PFSK-1 (cell line): ENCODE measurements at regions not wholly inside any gene's neighbourhood (a gene's known extent, or its start where the extent isn't known, plus 50 kb on each side); places are given as distances from the start of the nearest gene placed in this dataset.

Source experiments
- FOXP2 ChIP-seq: optimal IDR thresholded peaks from 2 replicates; pipeline ENCODE3; 2011; ENCODE audit warnings: borderline replicate concordance, control low read depth, inconsistent platforms; ENCODE audit not compliant: insufficient read depth; ENCODE audit errors: extremely low read length, extremely low read depth
- POLR2AphosphoS5 ChIP-seq: IDR thresholded peaks from 2 replicates; pipeline ENCODE4 v1.6.1; 2012; ENCODE audit warnings: low read depth, mild to moderate bottlenecking, control low read depth, low read length, moderate library complexity
- REST ChIP-seq, 2 experiments: IDR thresholded peaks; 2 replicates each; pipeline versions ENCODE4 v1.6.1 to v1.8.0; 2011 to 2012; ENCODE audit warnings: low read depth in 2 of 2, low read length in 2 of 2, control low read depth in 1 of 2, inconsistent platforms in 1 of 2, mild to moderate bottlenecking in 1 of 2, moderate library complexity in 1 of 2; ENCODE audit not compliant: insufficient read depth in 1 of 2
- SIN3A ChIP-seq: IDR thresholded peaks from 2 replicates; pipeline ENCODE4 v1.6.1; 2012; ENCODE audit warnings: mild to moderate bottlenecking, low read length, moderate library complexity, borderline replicate concordance; ENCODE audit not compliant: insufficient read depth
- TAF1 ChIP-seq: IDR thresholded peaks from 2 replicates; pipeline ENCODE4 v1.6.1; 2012; ENCODE audit warnings: low read length, control low read depth, borderline replicate concordance; ENCODE audit not compliant: insufficient read depth

GRCh38 chr13:69008499-69008898 lies 1099.1 kb upstream of the ATXN8OS start:
- no peak for TF ChIP-seq POLR2AphosphoS5
- TF ChIP-seq REST (IDR thresholded peaks at IDR 0.05; ENCODE audit: insufficient read depth in 1 of 2, low read depth in 2 of 2, low read length in 2 of 2), result peak in 1 of 2 experiments; percentile 61; a peak in 1 of 4 replicates

GRCh38 chr13:68998056-68998455 lies 1109.6 kb upstream of the ATXN8OS start:
- no peak for TF ChIP-seq POLR2AphosphoS5
- TF ChIP-seq TAF1, result no peak
- TF ChIP-seq SIN3A, result no peak
- TF ChIP-seq FOXP2, result no peak
- no peak for TF ChIP-seq REST (IDR thresholded peaks at IDR 0.05; ENCODE audit: insufficient read depth in 1 of 2, low read depth in 2 of 2, low read length in 2 of 2)

GRCh38 chr13:68996668-68997025 lies 1111.0 kb upstream of the ATXN8OS start:
- TF ChIP-seq SIN3A (no peak), POLR2AphosphoS5 (no peak), FOXP2 (no peak), REST (IDR thresholded peaks at IDR 0.05; ENCODE audit: insufficient read depth in 1 of 2, low read depth in 2 of 2, low read length in 2 of 2) (no peak), TAF1 (no peak)

- no peak for TF ChIP-seq POLR2AphosphoS5
- TF ChIP-seq SIN3A, result no peak
- TF ChIP-seq TAF1, result no peak
Measured at GRCh38 chr13:68995972-68996667, 1111.5 kb upstream of the ATXN8OS start.

DNA sequence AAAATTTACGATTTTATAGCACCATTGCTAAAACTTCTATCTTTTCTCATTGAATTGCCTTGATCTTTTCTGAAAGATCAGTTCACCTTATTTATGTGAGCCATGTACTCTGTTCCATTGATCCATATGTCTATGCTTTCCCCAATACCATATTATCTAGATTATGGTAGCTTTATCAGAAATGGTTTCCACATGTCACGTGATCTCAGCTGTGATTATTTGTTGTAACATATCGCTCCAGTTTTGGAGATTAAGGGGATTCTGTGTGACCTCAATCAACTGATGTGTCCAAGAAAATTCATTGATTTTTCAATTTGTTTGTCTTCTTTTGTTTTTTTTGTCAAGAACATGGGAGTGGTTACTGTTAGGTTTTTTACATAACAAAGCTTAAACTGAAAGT lies 1114.5 kb upstream of the ATXN8OS start:
- TF ChIP-seq POLR2AphosphoS5 (no peak), FOXP2 (no peak), TAF1 (no peak), REST (IDR thresholded peaks at IDR 0.05; ENCODE audit: insufficient read depth in 1 of 2, low read depth in 2 of 2, low read length in 2 of 2) (no peak), SIN3A (no peak)
